PFSK-1 (cell line): ENCODE measurements at regions not wholly inside any gene's neighbourhood (a gene's known extent, or its start where the extent isn't known, plus 50 kb on each side); places are given as distances from the start of the nearest gene placed in this dataset.

Experiments used
- POLR2AphosphoS5 ChIP-seq: IDR thresholded peaks from 2 replicates; pipeline ENCODE4 v1.6.1; 2012; ENCODE audit warnings: low read depth, mild to moderate bottlenecking, control low read depth, low read length, moderate library complexity
- SIN3A ChIP-seq: IDR thresholded peaks from 2 replicates; pipeline ENCODE4 v1.6.1; 2012; ENCODE audit warnings: mild to moderate bottlenecking, low read length, moderate library complexity, borderline replicate concordance; ENCODE audit not compliant: insufficient read depth
- TF ChIP-seq, protein P1 (sequence below), 2 experiments: IDR thresholded peaks; 2 replicates each; pipeline versions ENCODE4 v1.6.1 to v1.8.0; 2011 to 2012; ENCODE audit warnings: low read depth in 2 of 2, low read length in 2 of 2, control low read depth in 1 of 2, inconsistent platforms in 1 of 2, mild to moderate bottlenecking in 1 of 2, moderate library complexity in 1 of 2; ENCODE audit not compliant: insufficient read depth in 1 of 2

- TF ChIP-seq POLR2AphosphoS5 (no peak), SIN3A (no peak)
- TF ChIP-seq, protein P1, sequence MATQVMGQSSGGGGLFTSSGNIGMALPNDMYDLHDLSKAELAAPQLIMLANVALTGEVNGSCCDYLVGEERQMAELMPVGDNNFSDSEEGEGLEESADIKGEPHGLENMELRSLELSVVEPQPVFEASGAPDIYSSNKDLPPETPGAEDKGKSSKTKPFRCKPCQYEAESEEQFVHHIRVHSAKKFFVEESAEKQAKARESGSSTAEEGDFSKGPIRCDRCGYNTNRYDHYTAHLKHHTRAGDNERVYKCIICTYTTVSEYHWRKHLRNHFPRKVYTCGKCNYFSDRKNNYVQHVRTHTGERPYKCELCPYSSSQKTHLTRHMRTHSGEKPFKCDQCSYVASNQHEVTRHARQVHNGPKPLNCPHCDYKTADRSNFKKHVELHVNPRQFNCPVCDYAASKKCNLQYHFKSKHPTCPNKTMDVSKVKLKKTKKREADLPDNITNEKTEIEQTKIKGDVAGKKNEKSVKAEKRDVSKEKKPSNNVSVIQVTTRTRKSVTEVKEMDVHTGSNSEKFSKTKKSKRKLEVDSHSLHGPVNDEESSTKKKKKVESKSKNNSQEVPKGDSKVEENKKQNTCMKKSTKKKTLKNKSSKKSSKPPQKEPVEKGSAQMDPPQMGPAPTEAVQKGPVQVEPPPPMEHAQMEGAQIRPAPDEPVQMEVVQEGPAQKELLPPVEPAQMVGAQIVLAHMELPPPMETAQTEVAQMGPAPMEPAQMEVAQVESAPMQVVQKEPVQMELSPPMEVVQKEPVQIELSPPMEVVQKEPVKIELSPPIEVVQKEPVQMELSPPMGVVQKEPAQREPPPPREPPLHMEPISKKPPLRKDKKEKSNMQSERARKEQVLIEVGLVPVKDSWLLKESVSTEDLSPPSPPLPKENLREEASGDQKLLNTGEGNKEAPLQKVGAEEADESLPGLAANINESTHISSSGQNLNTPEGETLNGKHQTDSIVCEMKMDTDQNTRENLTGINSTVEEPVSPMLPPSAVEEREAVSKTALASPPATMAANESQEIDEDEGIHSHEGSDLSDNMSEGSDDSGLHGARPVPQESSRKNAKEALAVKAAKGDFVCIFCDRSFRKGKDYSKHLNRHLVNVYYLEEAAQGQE (IDR thresholded peaks at IDR 0.05; ENCODE audit: insufficient read depth in 1 of 2, low read depth in 2 of 2, low read length in 2 of 2) = no peak
Measured at GRCh38 chr1:98019747-98020146, 98.9 kb upstream of the DPYD start.
